Ovary (tissue), 3 donors: ENCODE measurements at regions not wholly inside any gene's neighbourhood (a gene's known extent, or its start where the extent isn't known, plus 50 kb on each side); places are given as distances from the start of the nearest gene placed in this dataset.

Experiments used
- CTCF ChIP-seq, 3 donors: fragments of 450-650 bp in 2 of 3; fragments of 200-600 bp in 1 of 3; IDR thresholded peaks; one replicate each; pipeline versions ENCODE4 v1.5.1 to v1.8.0; 2016 to 2022; ENCODE audit warnings: antibody characterized with exemption in 3 of 3, mild to moderate bottlenecking in 1 of 3
- POLR2A ChIP-seq: fragments of 450-650 bp; IDR thresholded peaks from one replicate; pipeline ENCODE4 v1.6.1; 2017; ENCODE audit warnings: antibody characterized with exemption, mild to moderate bottlenecking, moderate library complexity
- donor health status: DM: no; HTN: no; CAD: no.

GRCh38 chr2:77867146-77867545 lies 345.0 kb upstream of the LRRTM4 start:
- TF ChIP-seq CTCF (IDR thresholded peaks at IDR 0.05), result no peak
- TF ChIP-seq POLR2A, result no peak
